ENCODE measurements at regions not wholly inside any gene's neighbourhood (a gene's known extent, or its start where the extent isn't known, plus 50 kb on each side); places are given as distances from the start of the nearest gene placed in this dataset.
"Not testable (repeated sequence)": the region's sequence is repeated elsewhere in the genome, so short reads cannot be mapped to it uniquely, and the experiment has no call there.

DNA sequence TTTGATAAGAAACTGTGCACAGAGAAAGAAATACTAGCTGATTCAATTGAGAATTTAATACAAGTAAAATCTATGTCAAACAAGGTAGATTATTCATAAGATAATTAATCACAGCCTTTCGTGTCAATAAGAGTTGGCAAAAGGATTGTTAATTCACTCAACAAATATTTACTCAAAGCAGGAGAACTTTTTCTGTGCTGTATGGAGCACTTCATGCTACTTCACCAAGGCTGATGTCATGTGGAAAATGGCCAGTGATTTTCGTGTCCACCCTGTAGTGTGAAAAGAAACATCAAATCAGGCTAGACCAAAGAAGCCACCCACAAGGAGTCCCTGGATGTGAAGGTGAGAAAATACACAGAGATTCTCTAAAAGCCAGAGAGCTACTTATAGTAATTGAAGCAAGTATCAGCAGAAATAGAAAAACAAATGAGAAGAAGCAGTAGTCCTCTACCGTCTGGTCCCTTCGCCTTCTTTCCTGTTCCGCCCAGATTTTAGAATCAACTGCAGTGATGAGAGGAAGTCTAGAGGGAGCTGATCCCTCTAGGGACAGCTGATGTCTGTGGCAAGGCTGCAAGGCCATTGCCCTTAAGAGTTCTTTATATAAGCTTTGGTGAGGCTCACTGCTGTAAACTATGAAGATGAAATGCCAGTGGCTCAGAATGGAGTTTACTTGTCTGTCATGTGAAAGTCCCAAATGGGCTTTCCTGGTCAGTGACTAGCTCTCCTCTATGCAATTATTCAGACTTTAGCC lies 201.3 kb upstream of the APCDD1 start:
- TF ChIP-seq, protein P1, sequence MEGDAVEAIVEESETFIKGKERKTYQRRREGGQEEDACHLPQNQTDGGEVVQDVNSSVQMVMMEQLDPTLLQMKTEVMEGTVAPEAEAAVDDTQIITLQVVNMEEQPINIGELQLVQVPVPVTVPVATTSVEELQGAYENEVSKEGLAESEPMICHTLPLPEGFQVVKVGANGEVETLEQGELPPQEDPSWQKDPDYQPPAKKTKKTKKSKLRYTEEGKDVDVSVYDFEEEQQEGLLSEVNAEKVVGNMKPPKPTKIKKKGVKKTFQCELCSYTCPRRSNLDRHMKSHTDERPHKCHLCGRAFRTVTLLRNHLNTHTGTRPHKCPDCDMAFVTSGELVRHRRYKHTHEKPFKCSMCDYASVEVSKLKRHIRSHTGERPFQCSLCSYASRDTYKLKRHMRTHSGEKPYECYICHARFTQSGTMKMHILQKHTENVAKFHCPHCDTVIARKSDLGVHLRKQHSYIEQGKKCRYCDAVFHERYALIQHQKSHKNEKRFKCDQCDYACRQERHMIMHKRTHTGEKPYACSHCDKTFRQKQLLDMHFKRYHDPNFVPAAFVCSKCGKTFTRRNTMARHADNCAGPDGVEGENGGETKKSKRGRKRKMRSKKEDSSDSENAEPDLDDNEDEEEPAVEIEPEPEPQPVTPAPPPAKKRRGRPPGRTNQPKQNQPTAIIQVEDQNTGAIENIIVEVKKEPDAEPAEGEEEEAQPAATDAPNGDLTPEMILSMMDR (IDR thresholded peaks at IDR 0.05): no peak
- ATAC-seq (ENCODE audit: low FRiP score) (no peak), DNase-seq (ENCODE audit: low spot score) (no peak)

DNA sequence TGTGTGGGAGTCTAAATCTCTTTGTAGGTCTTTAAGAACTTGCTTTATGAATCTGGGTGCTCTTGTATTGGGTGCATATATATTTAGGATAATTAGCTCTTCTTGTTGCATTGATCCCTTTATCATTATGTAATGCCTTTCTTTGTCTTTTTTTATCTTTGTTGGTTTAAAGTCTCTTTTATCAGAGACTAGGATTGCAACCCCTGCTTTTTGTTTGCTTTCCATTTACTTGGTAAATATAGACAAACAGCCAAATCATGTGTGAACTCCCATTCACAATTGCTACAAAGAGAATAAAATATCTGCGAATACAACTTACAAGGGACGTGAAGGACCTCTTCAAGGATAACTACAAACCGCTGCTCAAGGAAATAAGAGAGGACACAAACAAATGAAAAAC lies 198.2 kb upstream of the APCDD1 start:
- not testable (repeated sequence) for ATAC-seq (ENCODE audit: low FRiP score); DNase-seq (ENCODE audit: low spot score)

DNA sequence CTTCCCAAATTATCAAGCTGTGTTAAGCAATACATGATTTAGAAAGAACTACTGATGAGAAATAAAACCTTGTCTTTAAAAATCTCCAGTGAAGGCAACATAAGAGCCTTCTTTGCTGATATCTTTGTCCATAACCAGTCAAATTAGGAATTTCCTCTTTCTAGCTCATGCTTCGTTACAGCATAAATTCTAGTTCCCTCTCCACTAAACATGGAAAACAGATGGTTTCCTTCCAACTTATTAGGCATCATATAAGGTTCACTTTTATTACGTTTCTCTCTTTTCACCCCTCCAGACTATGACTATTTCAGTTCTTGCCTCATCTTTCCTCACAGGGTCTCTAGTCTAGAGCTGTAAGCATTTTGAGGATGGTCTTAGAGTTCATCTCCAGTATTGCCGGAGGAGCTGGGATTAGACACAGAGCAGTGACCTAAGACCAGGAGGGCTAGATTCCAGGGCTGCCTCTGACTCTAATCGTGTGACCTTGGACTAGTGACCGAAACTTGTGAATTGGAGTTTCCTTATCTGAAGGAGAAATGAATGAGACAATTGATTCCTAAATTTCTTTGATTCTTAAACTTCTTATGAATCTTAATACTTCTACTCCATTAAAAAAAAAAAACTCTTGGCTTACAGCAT lies 195.5 kb upstream of the APCDD1 start:
- no peak for ATAC-seq (ENCODE audit: low FRiP score)
- TF ChIP-seq, protein P1 (IDR thresholded peaks at IDR 0.05): no peak
- DNase-seq (ENCODE audit: low spot score): no peak

DNA sequence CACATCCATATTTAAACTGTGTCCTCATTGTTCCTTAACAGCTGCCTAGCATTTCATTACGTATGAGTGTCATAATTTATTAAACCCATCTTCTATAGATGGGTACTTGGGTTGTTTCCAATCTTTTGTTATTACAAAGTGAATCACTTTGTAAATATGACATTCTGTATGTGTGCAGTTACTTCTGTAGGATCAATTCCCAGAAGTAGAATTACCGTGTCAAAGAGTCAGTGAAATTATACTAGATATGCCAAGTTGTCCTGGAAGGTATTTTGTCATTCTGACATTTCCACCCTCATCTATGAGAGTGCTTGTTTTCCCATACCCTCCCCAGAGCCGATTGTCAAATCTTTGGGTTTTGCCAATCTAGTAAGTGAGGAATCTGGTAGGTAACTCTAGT lies 194.5 kb upstream of the APCDD1 start:
- no peak for DNase-seq (ENCODE audit: low spot score)
- TF ChIP-seq, protein P1 (IDR thresholded peaks at IDR 0.05): no peak
- ATAC-seq (ENCODE audit: low FRiP score): no peak

DNA sequence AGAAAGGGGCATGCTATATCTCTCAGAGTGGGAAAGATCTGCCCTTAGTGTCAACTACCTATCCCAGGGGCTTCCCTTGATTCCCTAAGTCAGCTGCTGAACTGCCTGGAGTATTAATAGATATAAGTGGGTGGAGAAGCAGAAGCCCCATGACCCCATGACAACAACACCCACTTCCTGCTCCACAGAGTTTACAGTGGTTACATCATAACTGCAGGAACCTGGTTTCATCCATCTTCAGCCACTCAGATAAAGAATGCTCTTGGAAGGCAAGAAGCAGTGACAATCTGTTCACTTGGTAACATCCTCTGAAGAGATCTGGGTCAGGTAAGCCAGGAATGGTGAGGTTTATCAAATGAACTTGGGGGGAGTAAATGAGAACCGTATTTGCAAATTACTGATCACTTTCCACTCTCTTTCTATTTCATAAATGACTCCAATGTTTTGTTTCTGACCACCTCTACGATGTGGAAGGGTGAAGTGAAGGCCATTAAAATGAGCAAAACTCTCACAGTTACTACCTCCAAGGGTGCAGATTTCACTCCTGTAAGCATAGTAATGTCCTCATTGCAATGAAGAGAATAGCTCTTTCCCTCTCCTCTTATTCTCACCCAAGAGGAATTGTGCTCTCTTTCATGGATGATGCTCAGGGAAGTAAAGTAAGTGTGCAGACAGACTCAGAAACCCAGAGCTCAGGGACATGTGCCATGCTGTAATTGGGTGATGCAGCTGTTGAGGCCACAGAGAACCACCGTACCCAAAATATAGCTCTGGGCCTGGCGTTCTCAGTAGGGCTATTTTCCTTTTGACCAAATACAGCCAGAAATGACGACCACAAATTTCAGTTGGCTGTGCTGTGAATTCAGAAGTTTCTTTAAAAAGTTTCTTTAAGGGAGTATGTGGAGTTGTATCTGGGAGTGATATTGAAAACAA lies 192.8 kb upstream of the APCDD1 start:
- no peak for DNase-seq (ENCODE audit: low spot score)
- ATAC-seq (ENCODE audit: low FRiP score): no peak
- TF ChIP-seq, protein P1 (IDR thresholded peaks at IDR 0.05): no peak

DNA sequence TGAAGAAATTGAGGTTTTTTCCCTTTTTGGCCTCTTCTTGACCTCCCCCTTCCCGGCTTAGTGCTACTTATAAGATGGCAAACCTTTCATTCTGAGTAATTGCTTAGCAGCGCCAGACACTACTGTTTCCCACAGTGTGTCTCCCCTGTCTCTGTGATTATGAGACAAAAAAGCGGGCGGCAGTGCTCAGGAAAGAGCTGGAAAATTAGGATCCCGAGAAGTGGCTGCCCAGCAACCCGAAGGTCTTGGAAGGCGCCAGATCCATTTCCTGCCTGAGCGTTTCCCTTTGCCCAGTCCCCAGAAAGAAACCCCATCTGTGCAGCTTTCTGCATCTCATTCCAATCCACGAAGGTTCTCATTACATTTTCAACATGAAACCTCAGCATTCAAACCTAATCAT lies 191.9 kb upstream of the APCDD1 start:
- ATAC-seq (ENCODE audit: low FRiP score) (no peak), DNase-seq (ENCODE audit: low spot score) (no peak)
- TF ChIP-seq, protein P1 (IDR thresholded peaks at IDR 0.05): no peak

DNA sequence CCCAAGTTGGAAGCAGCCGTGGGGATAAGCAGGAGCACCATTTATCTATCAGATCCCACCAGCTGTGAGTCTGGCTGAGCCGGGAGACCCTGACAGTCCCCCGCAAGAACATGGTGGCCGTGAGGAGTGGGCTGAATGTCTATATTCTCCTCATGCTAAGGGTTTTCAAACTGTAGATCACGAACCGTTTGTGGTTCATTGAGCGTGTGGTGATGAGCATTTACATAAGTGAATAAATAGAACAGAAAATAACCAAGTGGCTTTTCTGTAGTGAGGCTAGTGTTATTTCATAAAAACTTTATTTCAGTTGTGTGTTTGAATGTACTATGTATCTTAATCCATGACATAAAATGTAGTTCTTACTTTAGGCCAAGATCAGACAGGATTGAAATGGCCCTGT lies 190.2 kb upstream of the APCDD1 start:
- DNase-seq (ENCODE audit: low spot score) (no peak), ATAC-seq (ENCODE audit: low FRiP score) (no peak)
- TF ChIP-seq, protein P1 (IDR thresholded peaks at IDR 0.05): no peak
